ENCODE measurements at regions not wholly inside any gene's neighbourhood (a gene's known extent, or its start where the extent isn't known, plus 50 kb on each side); places are given as distances from the start of the nearest gene placed in this dataset.

DNA sequence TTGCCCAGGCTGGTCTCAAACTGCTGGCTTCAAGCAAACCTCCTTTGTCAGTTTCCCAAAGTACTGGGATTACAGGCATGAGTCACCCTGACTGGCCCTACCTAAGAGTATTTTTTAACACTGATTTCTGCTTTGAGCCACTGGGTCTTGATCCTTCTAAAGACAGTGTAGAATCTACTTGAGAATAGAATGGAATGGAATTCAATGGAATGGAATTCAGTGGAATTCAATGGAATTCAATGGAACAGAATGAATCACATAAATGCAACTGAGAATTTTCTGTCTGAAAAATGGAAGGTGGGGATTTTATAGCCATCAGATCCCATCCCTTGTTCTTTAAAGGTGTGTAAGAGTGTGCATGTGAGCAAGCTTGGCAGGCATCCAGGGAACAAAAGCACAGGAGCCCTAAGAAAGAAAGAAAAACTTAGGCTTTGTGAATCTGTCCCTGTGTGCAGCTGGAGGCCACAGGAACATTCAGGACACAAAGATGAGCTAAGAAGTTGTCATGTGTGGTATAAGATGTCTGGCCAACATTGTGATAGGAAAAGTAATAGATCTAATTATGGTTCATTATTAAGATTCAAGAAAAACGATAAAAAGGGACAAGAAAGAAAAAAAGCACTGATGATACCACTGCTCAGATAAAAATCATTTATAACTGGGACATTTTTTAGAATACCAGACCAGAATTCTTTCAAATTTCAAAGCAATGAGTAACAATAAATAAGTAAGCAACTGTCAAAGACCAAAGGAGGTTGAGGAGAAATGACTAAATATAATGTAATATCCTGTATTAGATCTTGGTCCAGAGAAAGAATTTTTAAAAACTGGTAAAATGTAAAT lies 681.0 kb upstream of the GJE1 start:
- no peak for DNase-seq (ENCODE audit: low read depth)

DNA sequence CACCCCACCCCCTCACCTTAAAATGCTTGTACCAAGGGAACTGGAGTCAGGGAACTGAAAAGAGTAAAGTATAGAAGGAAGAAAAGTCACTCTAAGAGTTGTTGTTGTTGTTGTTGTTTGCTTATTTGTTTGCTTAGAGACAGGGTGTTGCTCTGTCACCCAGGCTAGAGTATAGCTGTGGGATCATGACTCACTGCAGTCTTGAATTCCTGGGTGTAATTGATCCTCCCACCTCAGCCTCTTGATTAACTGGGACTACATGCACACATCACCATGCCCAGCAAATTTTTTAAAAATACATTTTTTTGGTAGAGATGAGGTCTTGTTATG lies 681.6 kb upstream of the GJE1 start:
- no peak for DNase-seq (ENCODE audit: low read depth)

DNA sequence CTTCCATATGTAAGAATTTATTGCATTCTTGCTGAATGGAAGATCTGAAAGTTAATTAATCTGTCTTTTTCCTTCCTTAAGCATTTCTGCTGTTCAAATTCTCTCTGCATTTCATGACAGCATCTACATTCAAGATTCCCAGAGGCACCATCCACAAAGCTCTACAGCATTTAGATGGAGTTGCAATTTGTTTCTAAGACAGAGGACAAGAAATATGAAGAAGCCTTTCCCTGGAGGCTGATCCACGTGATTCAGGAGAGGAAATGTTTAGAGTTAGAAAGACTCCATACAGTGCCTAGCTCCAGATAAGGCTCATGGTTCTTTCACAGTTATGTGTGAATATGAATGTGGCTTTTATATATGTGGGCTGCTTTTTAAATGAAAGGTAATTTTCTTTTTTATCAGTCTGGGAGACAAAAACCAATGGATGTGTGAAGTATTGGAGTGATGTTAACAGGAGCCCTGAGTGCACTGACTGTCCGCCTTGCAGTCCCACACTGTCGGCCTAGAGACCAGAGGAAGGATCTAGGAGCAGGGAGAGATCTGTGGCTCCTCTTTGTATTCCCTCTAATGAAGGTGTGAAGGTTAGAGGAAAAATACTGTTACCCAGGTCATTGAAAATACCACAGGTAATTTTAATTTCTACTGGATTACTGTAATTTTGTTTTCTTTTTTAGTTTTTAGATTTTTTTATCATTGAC lies 686.6 kb upstream of the GJE1 start:
- DNase-seq (ENCODE audit: low read depth) = no peak

DNA sequence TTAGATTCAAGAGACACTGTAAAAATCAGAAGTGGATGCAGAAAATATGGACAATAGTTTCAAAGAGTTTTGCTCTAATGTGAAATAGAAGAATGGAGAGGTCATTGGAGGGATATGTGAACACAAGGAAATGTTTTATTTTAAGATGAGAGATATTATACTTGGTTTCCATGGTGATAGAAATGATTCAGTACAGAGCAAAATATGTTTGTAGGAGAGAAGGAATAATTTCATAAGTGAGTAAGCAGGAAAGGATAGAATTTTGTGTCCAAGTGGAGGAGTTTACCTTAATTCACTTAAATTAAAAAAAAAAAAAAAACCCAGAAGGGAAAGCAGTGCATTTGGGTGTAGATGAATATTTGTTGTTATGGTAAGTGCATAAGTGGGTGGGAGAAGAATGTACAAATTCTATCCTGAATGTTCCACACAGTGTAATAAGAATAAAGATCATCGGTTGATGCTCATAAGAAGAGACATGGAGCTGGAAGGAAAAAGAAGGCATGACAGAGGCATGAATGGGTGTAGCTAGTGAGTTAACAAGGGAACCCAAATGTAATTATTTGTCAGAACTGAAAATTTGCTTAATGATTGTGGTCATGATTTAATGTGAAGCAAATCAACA lies 688.9 kb upstream of the GJE1 start:
- no peak for DNase-seq (ENCODE audit: low read depth)

DNA sequence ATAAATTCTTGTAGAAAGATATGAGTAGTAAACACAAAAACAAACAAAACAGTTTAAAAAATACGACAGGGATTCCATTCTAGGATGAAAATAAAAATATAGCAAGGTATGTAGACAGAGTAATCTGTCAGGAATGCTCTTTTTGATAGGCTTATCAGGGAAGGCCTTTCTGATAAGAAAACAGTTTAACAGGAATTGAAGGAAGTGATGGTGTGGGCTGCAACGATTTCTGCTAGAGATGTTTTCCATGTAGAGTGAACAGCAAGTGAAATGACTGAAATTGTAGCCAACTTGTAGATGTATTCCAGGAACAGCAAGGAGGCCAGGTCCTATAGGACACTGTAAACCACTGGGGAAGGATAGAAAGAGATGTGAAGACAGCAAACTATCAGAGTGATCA lies 689.7 kb upstream of the GJE1 start:
- DNase-seq (ENCODE audit: low read depth) = no peak

DNA sequence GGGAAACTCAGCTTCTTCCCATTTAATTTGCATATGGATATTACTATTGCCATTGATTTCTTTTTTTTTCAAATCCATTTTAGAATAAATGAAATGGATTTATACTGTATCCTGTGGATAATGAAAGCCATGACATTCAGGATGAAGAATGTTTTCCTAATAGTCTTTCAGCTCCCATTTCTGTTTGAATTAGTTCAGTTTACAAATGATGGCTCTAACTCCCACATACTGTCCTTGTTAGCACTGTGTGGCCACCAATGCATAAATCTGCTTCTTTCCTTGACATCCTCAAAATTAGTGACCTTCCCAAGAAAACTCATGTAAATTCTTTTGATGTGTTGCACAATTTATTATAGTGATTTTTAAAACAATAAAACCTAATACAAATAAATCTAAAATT lies 693.2 kb upstream of the GJE1 start:
- DNase-seq (ENCODE audit: low read depth) = no peak

DNA sequence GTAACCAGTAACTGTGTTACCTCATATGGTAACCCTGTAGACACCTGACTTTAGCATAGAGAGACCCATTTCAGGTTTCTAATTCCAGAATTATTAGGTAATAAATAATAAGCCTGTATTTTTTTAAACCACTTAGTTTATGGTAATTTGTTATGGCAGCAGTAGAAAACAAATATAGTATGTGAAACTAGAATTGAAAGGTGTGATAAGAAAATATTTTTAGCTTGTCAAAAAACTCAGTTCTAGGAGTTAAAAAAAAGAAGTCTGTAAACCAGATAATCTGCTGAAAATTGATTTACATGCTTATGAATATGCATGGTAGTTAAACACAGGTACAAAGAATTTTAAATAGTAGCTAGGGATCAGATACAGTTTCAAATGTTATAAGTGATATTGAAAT lies 695.0 kb upstream of the GJE1 start:
- no peak for DNase-seq (ENCODE audit: low read depth)

DNA sequence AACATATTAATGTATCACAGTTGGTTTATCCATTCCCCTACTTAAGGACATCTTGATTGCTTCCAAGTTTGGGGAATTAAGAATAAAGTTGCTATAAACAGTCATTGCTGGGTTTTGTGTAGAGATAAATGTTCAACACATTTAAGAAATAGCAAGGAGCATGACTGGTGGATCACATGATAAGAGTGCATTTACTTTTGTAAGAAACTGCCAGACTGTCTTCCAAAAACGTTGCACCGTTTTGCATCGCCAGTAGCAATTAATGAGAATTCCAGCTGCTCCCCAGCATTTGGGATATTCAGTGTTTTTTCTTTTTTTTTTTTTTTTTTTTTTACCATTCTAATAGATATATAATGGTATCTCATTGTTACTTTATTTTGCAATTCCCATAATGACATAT lies 695.7 kb upstream of the GJE1 start:
- DNase-seq (ENCODE audit: low read depth) = no peak

DNA sequence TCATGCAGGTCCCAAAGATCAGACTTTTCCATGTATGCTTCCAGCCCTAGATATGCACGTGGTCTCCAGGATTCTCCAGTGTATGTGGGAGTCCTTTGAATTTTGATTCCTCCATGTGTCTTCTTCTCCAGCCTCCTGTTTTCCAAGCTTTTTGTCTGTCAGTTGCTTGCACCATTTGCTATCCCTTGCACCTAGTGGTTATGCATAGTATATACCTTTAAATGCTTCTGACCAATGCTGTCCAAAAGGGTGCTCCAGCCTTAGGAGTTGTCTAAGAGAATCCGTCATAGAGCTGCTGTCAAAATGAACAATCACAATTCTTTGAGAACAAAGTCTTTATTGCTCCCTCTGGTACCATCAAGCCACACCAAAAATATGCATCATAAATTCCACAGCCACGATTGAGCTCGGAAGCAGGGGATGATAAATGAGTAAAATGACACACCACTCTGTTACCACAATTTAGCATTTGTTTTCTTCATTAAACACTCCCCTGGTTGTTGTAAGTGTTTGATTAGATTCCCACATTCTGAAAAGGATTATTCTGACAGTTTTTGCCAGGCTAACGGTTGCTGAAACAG lies 706.2 kb upstream of the GJE1 start:
- DNase-seq (ENCODE audit: low read depth) = no peak

DNA sequence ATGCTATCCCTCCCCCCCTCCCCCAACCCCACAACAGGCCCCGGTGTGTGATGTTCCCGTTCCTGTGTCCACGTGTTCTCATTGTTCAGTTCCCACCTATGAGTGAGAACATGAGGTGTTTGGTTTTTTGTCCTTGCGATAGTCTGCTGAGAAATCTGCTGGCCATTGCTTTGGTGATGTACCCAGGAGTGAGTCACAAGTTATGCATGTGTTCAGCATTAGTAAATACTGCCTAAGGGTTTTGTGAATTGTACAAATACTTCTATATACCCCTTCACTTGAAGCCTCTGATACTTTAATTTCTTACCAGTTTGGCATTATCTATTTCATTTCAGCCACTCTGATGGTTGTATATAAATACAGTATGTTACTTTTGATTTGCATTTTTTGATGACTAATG lies 711.3 kb upstream of the GJE1 start:
- DNase-seq (ENCODE audit: low read depth) = no peak

DNA sequence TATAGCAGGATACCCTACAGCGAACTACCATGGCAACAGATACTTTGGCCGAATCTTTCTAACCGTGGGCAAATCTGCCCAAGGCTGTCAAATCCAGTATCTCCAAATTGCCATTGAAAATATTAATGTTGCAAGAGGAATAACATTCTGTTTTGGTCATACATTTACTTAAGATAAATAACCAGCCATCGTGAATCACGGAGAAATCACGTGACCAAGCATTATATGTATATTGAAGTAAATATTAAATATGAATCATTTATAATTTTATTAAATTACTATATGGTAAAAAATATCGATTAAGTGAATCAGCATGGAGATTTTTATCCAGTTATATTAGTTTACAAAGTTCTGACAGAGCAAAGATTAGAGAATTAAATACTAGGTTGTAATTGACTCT lies 714.6 kb upstream of the GJE1 start:
- no peak for DNase-seq (ENCODE audit: low read depth)

DNA sequence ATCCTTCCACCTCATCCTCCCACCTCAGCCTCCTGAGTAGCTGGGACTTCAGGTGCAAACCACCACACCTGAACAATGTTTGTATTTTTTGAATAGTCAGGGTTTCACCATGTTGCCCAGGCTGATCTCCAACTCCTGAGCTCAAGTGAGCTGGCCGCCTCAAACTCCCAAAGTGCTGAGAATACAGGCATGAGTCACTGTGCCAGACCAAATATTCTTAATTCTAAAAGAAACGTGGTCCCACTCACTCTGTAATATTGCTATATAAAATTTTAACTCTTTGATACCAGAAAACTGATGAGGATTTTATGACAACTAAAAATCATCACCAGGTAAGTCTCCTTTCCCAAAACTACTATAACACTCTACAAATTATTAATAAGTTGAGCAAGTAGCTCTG lies 716.8 kb upstream of the GJE1 start:
- no peak for DNase-seq (ENCODE audit: low read depth)

DNA sequence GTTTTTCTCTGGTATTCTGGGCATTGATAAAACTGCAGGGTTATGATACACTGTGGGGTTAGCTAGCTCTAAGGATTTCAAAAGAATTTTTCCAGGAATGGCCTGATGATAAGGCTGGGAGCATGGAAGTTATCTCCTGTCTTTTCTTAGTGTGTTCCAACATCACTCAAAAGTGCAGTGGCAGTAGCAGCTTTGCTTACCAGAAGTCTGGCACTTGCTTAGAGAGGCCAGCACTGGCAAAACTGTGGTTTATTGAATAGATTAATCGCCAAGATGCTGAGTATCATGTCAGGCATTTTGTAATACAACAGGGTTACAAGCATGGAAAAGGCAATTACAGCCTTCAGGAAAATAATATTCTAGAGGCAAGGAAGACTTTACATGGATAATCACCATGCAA lies 719.5 kb upstream of the GJE1 start:
- no peak for DNase-seq (ENCODE audit: low read depth)

DNA sequence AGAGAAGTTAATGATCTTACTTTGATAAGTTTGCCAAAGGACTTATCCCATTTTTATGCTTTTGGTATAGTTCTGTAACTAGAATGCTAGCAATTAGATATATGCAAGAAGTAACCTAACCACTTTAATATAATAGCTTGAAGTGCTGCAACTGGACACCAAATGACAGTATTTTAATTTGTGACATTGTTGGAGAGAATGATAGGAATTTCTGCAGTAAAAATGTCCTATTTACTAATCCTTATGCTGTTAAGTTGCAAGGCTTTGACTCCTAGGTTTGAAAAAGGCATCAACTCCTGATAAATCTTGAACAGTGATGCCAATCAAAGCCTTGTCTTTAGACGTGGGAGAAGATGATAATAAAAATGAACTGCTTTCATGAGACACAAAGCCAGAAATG lies 726.0 kb upstream of the GJE1 start:
- no peak for DNase-seq (ENCODE audit: low read depth)

DNA sequence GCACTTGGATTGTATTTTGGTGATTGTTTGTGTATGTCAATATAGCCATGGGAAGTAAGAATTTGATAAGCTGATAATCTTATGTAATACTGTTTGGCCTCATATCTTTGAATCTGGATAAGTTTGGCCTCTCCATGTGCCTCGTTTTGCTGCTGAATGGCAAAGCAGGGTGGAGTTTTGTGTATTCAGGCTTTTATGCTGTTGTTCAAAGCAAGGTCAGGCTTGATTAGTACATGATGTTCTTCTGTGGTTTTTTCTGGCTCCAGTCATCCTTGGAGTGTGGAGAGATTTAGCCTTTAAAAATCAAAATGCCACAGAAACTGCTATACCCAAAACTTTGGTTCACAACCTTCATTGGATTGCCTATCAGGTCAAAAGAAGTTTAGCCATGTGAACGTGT lies 728.9 kb upstream of the GJE1 start:
- no peak for DNase-seq (ENCODE audit: low read depth)

DNA sequence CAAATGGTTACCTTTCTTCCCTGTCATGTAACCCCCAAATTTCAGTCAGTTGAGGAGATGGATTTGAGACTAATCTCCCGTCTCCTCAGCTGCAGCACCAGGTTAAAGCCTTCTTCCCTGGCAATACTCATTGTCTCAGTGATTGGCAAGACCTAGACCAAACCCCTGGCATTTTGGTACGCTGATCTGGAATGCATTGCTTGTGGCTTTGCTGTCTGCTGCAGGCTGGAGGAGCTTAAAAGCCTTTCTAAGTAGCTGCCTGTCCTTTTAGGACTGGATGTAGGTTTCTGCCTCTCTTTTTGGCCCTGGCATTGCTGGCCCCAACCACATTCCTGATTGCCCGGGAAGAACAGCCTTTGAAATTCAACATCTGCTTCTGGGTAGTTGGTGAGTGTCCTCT lies 729.6 kb upstream of the GJE1 start:
- no peak for DNase-seq (ENCODE audit: low read depth)

DNA sequence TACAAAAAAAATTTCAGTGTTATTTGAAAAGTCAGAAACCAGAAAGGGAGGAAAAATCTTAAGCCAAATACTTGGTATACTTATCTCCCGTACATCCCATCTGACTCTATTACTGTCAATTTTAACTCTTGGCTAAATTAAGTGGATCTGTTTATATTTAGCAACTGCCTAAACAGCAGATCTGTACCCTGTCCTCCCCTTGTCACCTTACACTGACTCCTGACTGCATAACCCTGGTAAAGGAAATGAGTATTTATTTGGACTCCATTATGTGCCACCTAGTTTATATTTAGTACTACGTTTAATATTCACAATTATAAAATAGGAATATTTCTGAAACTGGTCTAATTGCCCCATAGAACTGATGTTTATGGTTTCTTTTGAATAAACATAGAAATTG lies 730.2 kb upstream of the GJE1 start:
- no peak for DNase-seq (ENCODE audit: low read depth)

DNA sequence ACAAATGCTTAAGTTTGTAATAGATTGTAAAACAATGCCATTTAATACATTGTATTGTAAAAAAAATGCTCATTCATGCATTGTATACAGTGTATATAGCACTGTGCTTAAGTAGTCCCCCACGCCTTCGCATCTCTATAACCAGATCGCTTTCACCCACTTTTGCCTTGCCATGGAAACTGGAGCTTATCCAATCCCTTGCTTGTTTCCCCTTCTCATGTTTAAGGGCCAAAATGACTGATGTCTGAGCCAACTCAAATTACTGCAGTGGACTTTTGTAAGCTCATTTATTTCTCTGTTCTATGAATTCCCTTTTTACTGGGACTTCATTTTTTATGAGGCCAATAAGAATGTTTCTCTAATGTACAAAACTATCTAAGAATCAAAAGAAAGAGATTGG lies 730.9 kb upstream of the GJE1 start:
- DNase-seq (ENCODE audit: low read depth) = no peak

DNA sequence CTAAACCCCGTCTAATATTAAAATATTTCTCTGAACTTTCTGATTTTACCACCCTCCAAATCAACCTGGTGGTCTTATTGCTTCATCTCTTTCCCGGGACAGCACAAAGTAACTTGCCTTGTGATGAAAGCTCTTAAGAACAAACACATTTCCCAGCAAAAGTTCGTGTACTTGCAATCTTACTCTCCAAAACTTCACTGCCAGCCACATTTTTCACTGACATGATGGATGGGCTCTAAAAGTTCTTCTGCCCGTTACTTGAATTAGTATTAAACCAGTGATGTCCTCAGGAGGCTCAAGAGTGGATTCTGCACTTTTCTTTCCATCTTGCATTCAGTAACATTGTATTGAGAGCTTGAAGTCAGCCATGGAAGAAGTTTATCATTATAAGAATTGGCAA lies 731.6 kb upstream of the GJE1 start:
- DNase-seq (ENCODE audit: low read depth) = no peak

DNA sequence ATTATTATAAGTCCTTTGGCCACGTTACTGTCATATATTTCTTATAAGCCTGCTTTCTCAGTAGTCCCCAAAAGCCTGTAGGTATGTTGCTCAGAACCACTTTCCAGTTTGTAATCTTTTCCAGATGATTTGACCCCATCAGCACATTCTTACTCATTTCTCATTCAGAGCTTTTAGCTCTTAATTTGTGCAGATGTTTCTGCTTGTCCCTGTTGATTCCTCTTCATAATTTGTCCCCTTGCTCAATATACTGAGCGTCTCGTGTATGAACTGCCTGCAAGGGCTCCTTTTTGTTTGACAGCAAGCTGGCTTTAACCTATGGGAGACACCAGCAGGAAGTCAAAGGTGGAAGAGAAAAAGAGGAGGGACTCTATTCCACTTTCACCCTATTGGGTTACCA lies 733.8 kb upstream of the GJE1 start:
- no peak for DNase-seq (ENCODE audit: low read depth)

DNA sequence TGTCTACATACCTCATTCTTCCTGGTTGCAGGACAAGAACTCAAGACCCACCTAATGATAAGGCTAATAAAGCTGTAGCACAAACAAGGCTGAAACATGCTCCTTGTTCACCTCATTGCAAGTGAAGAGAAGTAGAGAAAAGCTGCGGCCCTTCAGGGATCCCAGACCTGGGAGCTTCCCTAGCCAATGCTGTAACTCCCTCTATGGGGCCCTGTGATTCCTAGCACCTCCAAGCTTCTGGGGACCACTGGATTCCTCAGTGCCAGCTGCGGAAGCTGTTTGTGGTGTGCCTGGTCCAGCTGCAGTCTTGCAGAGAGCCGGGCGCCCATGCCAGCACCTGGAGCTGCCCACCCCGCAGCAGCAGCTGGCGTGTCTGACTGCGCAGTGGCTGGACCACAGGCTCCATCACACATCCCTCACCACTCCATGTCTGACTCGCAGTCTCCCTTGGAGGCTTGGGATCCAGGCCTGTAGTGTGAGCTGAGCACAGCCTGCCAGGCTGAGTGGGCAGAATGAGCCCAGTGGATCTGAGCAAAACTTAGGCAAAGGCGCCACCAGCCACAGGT lies 737.2 kb upstream of the GJE1 start:
- no peak for DNase-seq (ENCODE audit: low read depth)

DNA sequence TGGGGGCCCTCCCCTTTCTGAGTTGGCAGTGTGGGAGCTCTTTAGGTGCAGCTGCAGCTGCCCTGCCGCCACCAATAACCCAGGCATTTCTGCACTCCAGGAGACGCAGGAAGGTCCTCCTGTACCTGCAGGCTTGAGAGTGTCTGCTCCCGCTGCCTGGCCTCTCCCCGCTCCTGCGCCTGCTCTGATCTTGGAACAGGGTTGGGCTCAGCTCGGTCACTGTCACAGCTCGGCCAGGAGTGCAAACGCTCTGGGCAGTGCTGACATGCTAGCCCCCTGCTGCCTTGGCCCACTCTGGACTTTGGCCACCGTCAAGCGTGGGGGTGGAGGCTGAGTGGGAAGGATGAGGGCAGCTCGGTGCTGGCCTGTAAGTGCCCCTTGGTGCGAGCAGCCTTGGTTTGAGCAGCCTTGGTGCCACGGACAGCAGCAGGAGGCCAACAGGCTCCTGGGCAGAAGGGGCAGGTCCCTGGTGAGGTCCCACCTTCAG lies 738.1 kb upstream of the GJE1 start:
- no peak for DNase-seq (ENCODE audit: low read depth)

Measured in forelimb muscle (tissue), 1 donor.